ENCODE measurements at regions not wholly inside any gene's neighbourhood (a gene's known extent, or its start where the extent isn't known, plus 50 kb on each side); places are given as distances from the start of the nearest gene placed in this dataset.

DNA sequence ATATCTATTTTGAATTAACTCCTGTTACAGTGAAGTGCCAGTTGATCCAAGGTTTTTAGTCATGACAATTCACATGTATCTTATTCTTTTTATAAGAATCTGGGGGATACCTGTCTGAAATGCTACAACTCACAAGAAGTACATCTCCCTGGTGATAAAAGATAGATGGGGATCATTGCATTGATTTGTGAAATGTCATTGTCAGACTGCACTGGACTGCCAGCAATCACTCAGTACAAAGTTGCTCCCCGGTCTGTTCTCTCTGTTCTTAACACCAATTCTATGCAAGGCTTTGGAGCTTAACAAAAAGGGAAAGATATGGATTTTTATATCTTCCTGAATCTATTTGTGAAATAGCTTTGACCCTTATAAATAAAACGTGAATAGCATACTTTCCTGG lies 171.8 kb upstream of the PCSK5 start:
- Histone ChIP-seq H3F3A (replicated peaks; ENCODE audit: low read depth) (no peaks in the 10 kb centered on the region), H3K4me3 (no peak overlapping the region), H2AFZ (no peak overlapping the region), H3K79me2 (replicated peaks; ENCODE audit: insufficient read depth) (no peaks in the 10 kb centered on the region), H3K36me3 (ENCODE audit: insufficient read depth) (no peaks in the 10 kb centered on the region), H3K4me2 (no peak overlapping the region), H3K4me1 (ENCODE audit: insufficient read depth) (no peaks in the 10 kb centered on the region), H3K27ac (ENCODE audit: low read depth) (no peak overlapping the region), H3K27me3 (ENCODE audit: insufficient read depth) (no peaks in the 10 kb centered on the region), H4K20me1 (replicated peaks; ENCODE audit: insufficient read depth) (no peaks in the 10 kb centered on the region), H3K9me2 (ENCODE audit: insufficient read depth) (peaks cover 1% of the 10 kb centered on the region; the same call in 1 of the 2 replicates)
- H3K36me3 Mint-ChIP-seq (ENCODE audit: low read depth): no peaks in the 10 kb centered on the region
- ATAC-seq (no peak), DNase-seq (ENCODE audit: low spot score) (no peak)
- H3K27ac Mint-ChIP-seq: no peak overlapping the region
- H3K27me3 Mint-ChIP-seq (ENCODE audit: insufficient read depth, low read depth, poor library complexity): peaks cover 2% of the 10 kb centered on the region
- no peaks in the 10 kb centered on the region for H3K9me3 Mint-ChIP-seq
- no peaks in the 10 kb centered on the region for H3K4me1 Mint-ChIP-seq
- TF ChIP-seq ETS1 (IDR thresholded peaks at IDR 0.05): no peak
- no peak for TF ChIP-seq NANOG (IDR thresholded peaks at IDR 0.05; ENCODE audit: borderline replicate concordance)
- no peak for TF ChIP-seq ZNF114 (CRISPR knock-in tag; IDR thresholded peaks at IDR 0.05)
- TF ChIP-seq EZH2 (IDR thresholded peaks at IDR 0.05; ENCODE audit: low read depth, unreplicated experiment): no peak
- no peak for TF ChIP-seq STAT1 (IDR thresholded peaks at IDR 0.05; ENCODE audit: unreplicated experiment)
- no peak for TF ChIP-seq JUNB (IDR thresholded peaks at IDR 0.05; ENCODE audit: unreplicated experiment)
- no peak for TF ChIP-seq CREB1 (CRISPR knock-in tag; IDR thresholded peaks at IDR 0.05; ENCODE audit: low read depth)
- TF ChIP-seq ZNF331 (CRISPR knock-in tag; IDR thresholded peaks at IDR 0.05; ENCODE audit: low read depth): no peak
- TF ChIP-seq POLR2AphosphoS5 (IDR thresholded peaks at IDR 0.05; ENCODE audit: low read depth): no peak
- TF ChIP-seq REST (IDR thresholded peaks at IDR 0.05; ENCODE audit: unreplicated experiment): no peak
- no peak overlapping the region for H3K4me3 Mint-ChIP-seq

DNA sequence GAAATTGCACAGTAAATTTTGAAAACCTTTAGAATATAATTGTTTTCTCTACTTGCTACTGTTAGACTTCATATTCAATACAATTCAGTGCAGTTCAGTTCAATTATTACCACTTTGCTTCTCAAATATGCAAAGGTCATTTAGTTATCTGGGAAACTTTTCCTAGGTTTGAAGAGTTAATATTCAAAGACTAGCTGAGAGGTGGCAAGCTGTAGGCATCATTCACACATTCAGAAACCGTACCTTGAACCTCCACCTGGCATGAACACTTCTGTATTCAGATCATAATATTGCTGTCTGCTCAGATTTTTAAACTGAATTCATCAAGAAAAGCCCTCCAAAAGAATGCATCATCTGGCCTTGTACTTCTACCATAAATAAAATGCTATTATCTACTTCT lies 162.1 kb upstream of the PCSK5 start:
- Histone ChIP-seq H3K27ac (ENCODE audit: low read depth) (no peak overlapping the region), H3K4me2 (no peak overlapping the region), H3F3A (replicated peaks; ENCODE audit: low read depth) (no peaks in the 10 kb centered on the region), H3K36me3 (ENCODE audit: insufficient read depth) (no peaks in the 10 kb centered on the region), H3K4me1 (ENCODE audit: insufficient read depth) (no peaks in the 10 kb centered on the region), H2AFZ (no peak overlapping the region), H3K79me2 (replicated peaks; ENCODE audit: insufficient read depth) (no peaks in the 10 kb centered on the region), H3K27me3 (ENCODE audit: insufficient read depth) (no peaks in the 10 kb centered on the region), H3K9me2 (ENCODE audit: insufficient read depth) (peaks cover 3% of the 10 kb centered on the region; the same call in 1 of the 2 replicates), H4K20me1 (replicated peaks; ENCODE audit: insufficient read depth) (no peaks in the 10 kb centered on the region), H3K4me3 (no peak overlapping the region)
- H3K4me1 Mint-ChIP-seq: no peaks in the 10 kb centered on the region
- DNase-seq (ENCODE audit: low spot score): no peak
- no peaks in the 10 kb centered on the region for H3K36me3 Mint-ChIP-seq (ENCODE audit: low read depth)
- no peaks in the 10 kb centered on the region for H3K27me3 Mint-ChIP-seq (ENCODE audit: insufficient read depth, low read depth, poor library complexity)
- ATAC-seq: no peak
- no peaks in the 10 kb centered on the region for H3K9me3 Mint-ChIP-seq
- no peak overlapping the region for H3K27ac Mint-ChIP-seq
- H3K4me3 Mint-ChIP-seq: no peak overlapping the region
- TF ChIP-seq EZH2 (IDR thresholded peaks at IDR 0.05; ENCODE audit: low read depth, unreplicated experiment) (no peak), STAT1 (IDR thresholded peaks at IDR 0.05; ENCODE audit: unreplicated experiment) (no peak), POLR2AphosphoS5 (IDR thresholded peaks at IDR 0.05; ENCODE audit: low read depth) (no peak), NANOG (IDR thresholded peaks at IDR 0.05; ENCODE audit: borderline replicate concordance) (no peak), REST (IDR thresholded peaks at IDR 0.05; ENCODE audit: unreplicated experiment) (no peak), ETS1 (IDR thresholded peaks at IDR 0.05) (no peak), CREB1 (CRISPR knock-in tag; IDR thresholded peaks at IDR 0.05; ENCODE audit: low read depth) (no peak), JUNB (IDR thresholded peaks at IDR 0.05; ENCODE audit: unreplicated experiment) (no peak)
- TF ChIP-seq, protein P1, sequence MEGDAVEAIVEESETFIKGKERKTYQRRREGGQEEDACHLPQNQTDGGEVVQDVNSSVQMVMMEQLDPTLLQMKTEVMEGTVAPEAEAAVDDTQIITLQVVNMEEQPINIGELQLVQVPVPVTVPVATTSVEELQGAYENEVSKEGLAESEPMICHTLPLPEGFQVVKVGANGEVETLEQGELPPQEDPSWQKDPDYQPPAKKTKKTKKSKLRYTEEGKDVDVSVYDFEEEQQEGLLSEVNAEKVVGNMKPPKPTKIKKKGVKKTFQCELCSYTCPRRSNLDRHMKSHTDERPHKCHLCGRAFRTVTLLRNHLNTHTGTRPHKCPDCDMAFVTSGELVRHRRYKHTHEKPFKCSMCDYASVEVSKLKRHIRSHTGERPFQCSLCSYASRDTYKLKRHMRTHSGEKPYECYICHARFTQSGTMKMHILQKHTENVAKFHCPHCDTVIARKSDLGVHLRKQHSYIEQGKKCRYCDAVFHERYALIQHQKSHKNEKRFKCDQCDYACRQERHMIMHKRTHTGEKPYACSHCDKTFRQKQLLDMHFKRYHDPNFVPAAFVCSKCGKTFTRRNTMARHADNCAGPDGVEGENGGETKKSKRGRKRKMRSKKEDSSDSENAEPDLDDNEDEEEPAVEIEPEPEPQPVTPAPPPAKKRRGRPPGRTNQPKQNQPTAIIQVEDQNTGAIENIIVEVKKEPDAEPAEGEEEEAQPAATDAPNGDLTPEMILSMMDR (conservative IDR thresholded peaks at IDR 0.05; ENCODE audit: low read depth in 2 of 2): no peak
